ENCODE measurements at regions not wholly inside any gene's neighbourhood (a gene's known extent, or its start where the extent isn't known, plus 50 kb on each side); places are given as distances from the start of the nearest gene placed in this dataset.

GRCh38 chr1:14516974-14517840 is 81.3 kb upstream of the KAZN start:
- no peak for TF ChIP-seq CTCF (conservative IDR thresholded peaks at IDR 0.05)
- no peak for TF ChIP-seq EZH2 (IDR thresholded peaks at IDR 0.05; ENCODE audit: low read depth)

Measured in PC-9 (cell line).